CD4-positive, alpha-beta T cell treated with Interleukin-12 subunit alpha and Interleukin-12 subunit beta, for 1 hour (primary cell): ENCODE measurements at regions not wholly inside any gene's neighbourhood (a gene's known extent, or its start where the extent isn't known, plus 50 kb on each side); places are given as distances from the start of the nearest gene placed in this dataset.
"Not testable (repeated sequence)": the region's sequence is repeated elsewhere in the genome, so short reads cannot be mapped to it uniquely, and the experiment has no call there.

ENCODE experiments used
- DNase-seq: peaks from one replicate; pipeline ENCODE4 v3.0.0-alpha.2; 2020

- no peak for DNase-seq
Measured at GRCh38 chr3:28039829-28040228, 201.6 kb upstream of the CMC1 start.

GRCh38 chr3:28042095-28042635 lies 199.3 kb upstream of the CMC1 start:
- DNase-seq, result no peak

GRCh38 chr3:28042707-28043106 lies 198.7 kb upstream of the CMC1 start:
- no peak for DNase-seq

- DNase-seq, result no peak
Measured at GRCh38 chr3:28050120-28050519, 191.3 kb upstream of the CMC1 start.

GRCh38 chr3:28050885-28051284 lies 190.5 kb upstream of the CMC1 start:
- peak; percentile 23 for DNase-seq

- DNase-seq, result no peak
Measured at GRCh38 chr3:28053759-28054158, 187.7 kb upstream of the CMC1 start.

GRCh38 chr3:28056806-28057205 lies 184.6 kb upstream of the CMC1 start:
- no peak for DNase-seq

GRCh38 chr3:28057539-28057938 lies 183.9 kb upstream of the CMC1 start:
- no peak for DNase-seq

GRCh38 chr3:28059199-28059598 lies 182.2 kb upstream of the CMC1 start:
- not testable (repeated sequence) for DNase-seq

GRCh38 chr3:28066020-28066419 lies 175.4 kb upstream of the CMC1 start:
- no peak for DNase-seq

- no peak for DNase-seq
Measured at GRCh38 chr3:28067014-28067413, 174.4 kb upstream of the CMC1 start.

GRCh38 chr3:28068342-28068741 lies 173.1 kb upstream of the CMC1 start:
- DNase-seq, result no peak

GRCh38 chr3:28069438-28069837 lies 172.0 kb upstream of the CMC1 start:
- DNase-seq, result no peak

GRCh38 chr3:28076246-28076645 lies 165.2 kb upstream of the CMC1 start:
- no peak for DNase-seq

- DNase-seq, result no peak
Measured at GRCh38 chr3:28077572-28077971, 163.8 kb upstream of the CMC1 start.

- DNase-seq, result no peak
Measured at GRCh38 chr3:28078536-28078935, 162.9 kb upstream of the CMC1 start.

GRCh38 chr3:28080716-28081115 lies 160.7 kb upstream of the CMC1 start:
- no peak for DNase-seq

GRCh38 chr3:28081533-28081947 lies 159.9 kb upstream of the CMC1 start:
- DNase-seq, result no peak

- DNase-seq, result no peak
Measured at GRCh38 chr3:28087591-28087990, 153.8 kb upstream of the CMC1 start.

- DNase-seq, result no peak
Measured at GRCh38 chr3:28088811-28089526, 152.4 kb upstream of the CMC1 start.

- DNase-seq, result peak; percentile 15
Measured at GRCh38 chr3:28089527-28089897, 151.9 kb upstream of the CMC1 start.

GRCh38 chr3:28099296-28099695 lies 142.1 kb upstream of the CMC1 start:
- no peak for DNase-seq

GRCh38 chr3:28101705-28102104 lies 139.7 kb upstream of the CMC1 start:
- DNase-seq, result no peak

- no peak for DNase-seq
Measured at GRCh38 chr3:28103861-28104260, 137.6 kb upstream of the CMC1 start.

GRCh38 chr3:28104896-28105534 lies 136.4 kb upstream of the CMC1 start:
- no peak for DNase-seq
